A673 (cell line): ENCODE measurements at regions not wholly inside any gene's neighbourhood (a gene's known extent, or its start where the extent isn't known, plus 50 kb on each side); places are given as distances from the start of the nearest gene placed in this dataset.

ENCODE experiments used
- BruUV-seq: library from RNA; stranded (reverse); fragments of 400-500 nt; replicated peaks from 2 replicates; lab custom pipeline; 2021; lab: Mats Ljungman, UMichigan
- CTCF ChIA-PET: fragments of 300-600 bp; sonication (Branson Sonifier 250); formaldehyde crosslinking; loops from one replicate; lab custom pipeline; 2022; ENCODE audit warnings: antibody characterized with exemption; lab: Charles Lee
- POLR2A ChIA-PET: fragments of 300-600 bp; sonication (Branson Sonifier 250); formaldehyde crosslinking; loops from one replicate; lab custom pipeline; 2022; ENCODE audit warnings: antibody characterized with exemption; ENCODE audit not compliant: low non-redundant PET; lab: Charles Lee
- DNase-seq: peaks from one replicate; pipeline ENCODE4 v3.0.0-alpha.2; 2015; ENCODE audit warnings: low spot score
- H3K27ac ChIP-seq: fragments of 200-600 bp; sonication (generic); 2 replicates; pipeline ENCODE4 v1.5.1; 2016; ENCODE audit warnings: mixed run types, low read depth, mild to moderate bottlenecking, mixed read lengths, antibody characterized with exemption, low read length; ENCODE audit not compliant: poor library complexity, severe bottlenecking
- H3K27me3 ChIP-seq: fragments of 200-600 bp; sonication (generic); replicated peaks from 2 replicates; pipeline ENCODE4 v1.6.1; 2017; ENCODE audit warnings: mixed run types, low read depth, mild to moderate bottlenecking, mixed read lengths, antibody characterized with exemption, low read length; ENCODE audit not compliant: insufficient read depth, poor library complexity
- H3K36me3 ChIP-seq: fragments of 200-600 bp; sonication (generic); 2 replicates; pipeline ENCODE4 v1.6.1; 2016; ENCODE audit warnings: mixed run types, mild to moderate bottlenecking, mixed read lengths, antibody characterized with exemption, low read length; ENCODE audit not compliant: insufficient read depth, poor library complexity, severe bottlenecking
- H3K4me1 ChIP-seq: fragments of 200-600 bp; sonication (generic); 2 replicates; pipeline ENCODE4 v1.6.1; 2017; ENCODE audit warnings: mixed run types, mild to moderate bottlenecking, mixed read lengths, antibody characterized with exemption, low read length; ENCODE audit not compliant: insufficient read depth, poor library complexity, severe bottlenecking
- H3K4me3 ChIP-seq: fragments of 200-600 bp; sonication (generic); 2 replicates; pipeline ENCODE4 v1.5.1; 2016; ENCODE audit warnings: low read depth, mixed run types, mild to moderate bottlenecking, mixed read lengths, low read length; ENCODE audit not compliant: poor library complexity, severe bottlenecking
- H3K9me3 ChIP-seq: fragments of 200-600 bp; sonication (generic); 2 replicates; pipeline ENCODE4 v1.6.1; 2016; ENCODE audit warnings: mixed run types, low read depth, mild to moderate bottlenecking, mixed read lengths, antibody characterized with exemption, low read length; ENCODE audit not compliant: poor library complexity, severe bottlenecking
- EZH2 ChIP-seq: fragments of 200-600 bp; sonication (generic); IDR thresholded peaks from 2 replicates; pipeline ENCODE4 v1.6.1; 2017; ENCODE audit warnings: borderline replicate concordance, low read depth, mild to moderate bottlenecking, mixed read lengths, antibody characterized with exemption, low read length; ENCODE audit not compliant: poor library complexity, severe bottlenecking
- intact Hi-C: fragments of 100-400 bp; cut with micrococcal nuclease; formaldehyde crosslinking; loops from one replicate; pipeline ENCODE4 v1.10.0; 2022; ENCODE audit not compliant: unreplicated experiment
- TF ChIP-seq, protein P1 (sequence below): fragments of 300-800, 200-600 bp; sonication (generic); conservative IDR thresholded peaks from 2 replicates; pipeline ENCODE4 v1.5.1; 2017; ENCODE audit warnings: low read depth, mild to moderate bottlenecking, antibody characterized with exemption, low read length, moderate library complexity, mixed read lengths

DNA sequence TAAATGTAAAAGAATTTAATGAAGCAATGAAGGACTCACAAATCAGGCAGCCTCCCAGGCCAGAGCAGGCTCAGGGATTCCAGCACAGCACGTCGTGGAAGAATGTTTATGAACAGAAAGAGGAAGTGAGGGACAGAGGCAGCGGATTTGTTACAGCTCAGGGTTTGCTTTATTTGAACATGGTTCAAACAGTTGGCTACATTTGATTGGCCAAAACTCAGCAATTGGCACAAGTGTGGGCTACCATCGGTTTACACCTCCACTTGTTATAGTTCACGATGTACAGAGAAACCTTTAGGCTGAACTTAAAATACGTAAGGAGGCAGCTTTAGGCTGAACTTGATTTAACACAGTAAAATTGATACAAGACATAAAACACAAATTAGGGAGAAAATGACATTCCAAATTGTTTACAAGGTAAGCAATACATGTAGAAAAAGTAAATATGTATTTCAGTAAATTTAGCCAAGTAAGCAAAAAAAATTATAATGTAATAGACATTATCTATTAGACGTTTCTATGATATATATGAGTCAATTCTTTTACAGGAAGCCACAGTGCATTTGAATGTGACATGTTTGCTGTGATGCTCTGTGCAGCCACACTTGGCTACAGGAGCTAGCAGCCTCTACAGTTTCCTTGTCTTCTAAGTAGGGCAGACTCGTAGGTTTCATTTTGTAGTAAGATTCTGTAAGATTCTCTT is 126.5 kb downstream of the ADSS2 start:
- no TSS peak for BruUV-seq
- CTCF ChIA-PET = no interaction called here
- Histone ChIP-seq H3K36me3 (no peaks in the 10 kb centered on the region), H3K9me3 (peaks cover 4% of the 10 kb centered on the region), H3K27me3 (no peaks in the 10 kb centered on the region), H3K27ac (no peak overlapping the region), H3K4me1 (no peaks in the 10 kb centered on the region), H3K4me3 (no peak overlapping the region)
- DNase-seq = no peak
- no peak for TF ChIP-seq EZH2
- TF ChIP-seq, protein P1, sequence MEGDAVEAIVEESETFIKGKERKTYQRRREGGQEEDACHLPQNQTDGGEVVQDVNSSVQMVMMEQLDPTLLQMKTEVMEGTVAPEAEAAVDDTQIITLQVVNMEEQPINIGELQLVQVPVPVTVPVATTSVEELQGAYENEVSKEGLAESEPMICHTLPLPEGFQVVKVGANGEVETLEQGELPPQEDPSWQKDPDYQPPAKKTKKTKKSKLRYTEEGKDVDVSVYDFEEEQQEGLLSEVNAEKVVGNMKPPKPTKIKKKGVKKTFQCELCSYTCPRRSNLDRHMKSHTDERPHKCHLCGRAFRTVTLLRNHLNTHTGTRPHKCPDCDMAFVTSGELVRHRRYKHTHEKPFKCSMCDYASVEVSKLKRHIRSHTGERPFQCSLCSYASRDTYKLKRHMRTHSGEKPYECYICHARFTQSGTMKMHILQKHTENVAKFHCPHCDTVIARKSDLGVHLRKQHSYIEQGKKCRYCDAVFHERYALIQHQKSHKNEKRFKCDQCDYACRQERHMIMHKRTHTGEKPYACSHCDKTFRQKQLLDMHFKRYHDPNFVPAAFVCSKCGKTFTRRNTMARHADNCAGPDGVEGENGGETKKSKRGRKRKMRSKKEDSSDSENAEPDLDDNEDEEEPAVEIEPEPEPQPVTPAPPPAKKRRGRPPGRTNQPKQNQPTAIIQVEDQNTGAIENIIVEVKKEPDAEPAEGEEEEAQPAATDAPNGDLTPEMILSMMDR = no peak
- POLR2A ChIA-PET = interaction anchor here (0.6 kb wide), 1 partner anchor 26 kb away, joined by 3 read pairs; no protein-coding TSS in a partner anchor
- intact Hi-C loops = no loop called here

DNA sequence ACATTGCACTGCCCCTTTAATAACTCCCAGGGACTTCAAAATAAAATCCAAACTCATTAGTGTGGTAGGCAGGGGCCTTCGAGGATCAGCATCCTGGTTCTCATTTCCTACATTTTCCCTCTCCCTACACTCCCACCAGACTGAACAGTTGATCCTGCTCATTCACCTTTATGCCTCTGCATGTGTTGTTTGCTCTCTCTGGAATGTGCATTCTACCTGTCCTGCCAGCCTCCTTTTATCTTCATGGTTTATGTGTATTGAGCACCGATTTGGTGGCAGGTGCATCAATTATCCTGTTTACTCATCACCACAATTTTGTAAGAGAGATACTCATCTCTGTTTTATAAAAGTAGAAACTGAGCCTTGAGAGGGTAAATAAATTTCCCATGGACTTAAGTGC is 125.0 kb downstream of the ADSS2 start:
- no peak overlapping the region for H3K27ac ChIP-seq
- BruUV-seq = no TSS peak
- H3K4me1 ChIP-seq = no peaks in the 10 kb centered on the region
- POLR2A ChIA-PET = no interaction called here
- H3K9me3 ChIP-seq = peaks cover 4% of the 10 kb centered on the region
- intact Hi-C loops = no loop called here
- no peak overlapping the region for H3K4me3 ChIP-seq
- CTCF ChIA-PET = no interaction called here
- H3K36me3 ChIP-seq = no peaks in the 10 kb centered on the region
- DNase-seq = no peak
- H3K27me3 ChIP-seq = no peaks in the 10 kb centered on the region
- TF ChIP-seq EZH2 = no peak
- TF ChIP-seq, protein P1 = no peak

DNA sequence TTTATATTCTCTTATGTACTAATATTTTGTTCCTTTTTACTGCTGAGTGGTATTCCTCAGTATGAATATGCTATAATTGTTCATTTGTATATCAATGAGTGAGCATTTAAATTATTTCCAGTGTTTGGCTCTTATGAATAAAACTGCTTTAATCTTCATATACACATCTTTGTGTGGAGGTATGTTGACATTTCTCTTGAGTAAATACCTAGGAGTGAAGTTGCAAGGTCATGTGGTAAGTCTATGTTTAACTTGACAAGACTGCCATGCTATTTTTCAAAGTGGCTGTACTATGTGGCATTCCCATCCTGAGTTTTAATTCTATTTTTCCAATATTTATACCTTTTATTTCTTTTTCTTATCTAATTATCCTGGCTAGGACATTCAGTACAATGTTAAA is 124.2 kb downstream of the ADSS2 start:
- POLR2A ChIA-PET = no interaction called here
- intact Hi-C loops = no loop called here
- Histone ChIP-seq H3K4me1 (no peaks in the 10 kb centered on the region), H3K9me3 (peaks cover 4% of the 10 kb centered on the region), H3K4me3 (no peak overlapping the region), H3K36me3 (no peaks in the 10 kb centered on the region), H3K27me3 (no peaks in the 10 kb centered on the region), H3K27ac (no peak overlapping the region)
- BruUV-seq = no TSS peak
- CTCF ChIA-PET = no interaction called here
- TF ChIP-seq, protein P1 = no peak
- TF ChIP-seq EZH2 = no peak
- no peak for DNase-seq
